NCI-H2196 (cell line): ENCODE measurements at regions not wholly inside any gene's neighbourhood (a gene's known extent, or its start where the extent isn't known, plus 50 kb on each side); places are given as distances from the start of the nearest gene placed in this dataset.
A peak's percentile ranks its signal among the peaks of the same experiment; 100 is the strongest.
"Not testable (repeated sequence)": the region's sequence is repeated elsewhere in the genome, so short reads cannot be mapped to it uniquely, and the experiment has no call there.

Experiments used
- DNase-seq: peaks from one replicate; lab custom pipeline; 2025; ENCODE audit not compliant: unreplicated experiment; lab: John Stamatoyannopoulos, UW

DNA sequence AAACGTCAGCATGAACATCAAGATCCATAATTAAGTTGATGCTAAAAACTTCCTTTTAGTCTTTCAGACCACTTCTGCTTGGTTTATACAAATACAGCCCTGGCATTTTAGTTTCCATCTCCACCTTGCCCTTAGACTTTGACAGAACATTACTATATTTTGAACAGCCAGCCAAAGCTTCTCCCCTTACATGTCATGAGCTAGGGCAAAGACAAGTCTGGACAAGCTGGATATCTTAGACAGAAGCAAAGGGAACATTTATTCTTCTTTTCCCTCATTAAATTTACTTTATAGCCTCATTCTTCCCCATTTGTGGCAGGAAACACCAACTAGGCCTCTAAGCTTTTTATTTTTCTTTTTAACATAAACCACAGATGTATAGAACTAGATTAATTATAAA, 403.3 kb downstream of the SUCLG1 start:
- no peak for DNase-seq

DNA sequence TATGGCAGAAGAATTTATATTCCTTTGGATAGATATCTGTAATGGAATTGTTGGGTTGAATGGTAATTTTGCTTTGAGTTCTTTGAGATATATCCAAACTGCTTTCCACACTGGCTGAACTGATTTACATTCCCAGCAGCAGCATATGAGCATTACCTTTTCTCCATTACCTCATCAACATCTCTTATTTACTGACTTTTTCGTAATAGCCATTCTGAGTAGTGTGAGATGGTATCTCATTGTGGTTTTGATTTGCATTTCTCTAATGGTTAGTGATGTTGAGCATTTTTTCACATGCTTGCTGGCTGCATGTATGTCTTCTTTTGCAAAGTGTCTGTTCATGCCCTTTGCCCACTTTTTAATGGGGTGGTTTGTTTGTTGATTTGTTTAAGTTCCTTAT, 404.5 kb downstream of the SUCLG1 start:
- not testable (repeated sequence) for DNase-seq

DNA sequence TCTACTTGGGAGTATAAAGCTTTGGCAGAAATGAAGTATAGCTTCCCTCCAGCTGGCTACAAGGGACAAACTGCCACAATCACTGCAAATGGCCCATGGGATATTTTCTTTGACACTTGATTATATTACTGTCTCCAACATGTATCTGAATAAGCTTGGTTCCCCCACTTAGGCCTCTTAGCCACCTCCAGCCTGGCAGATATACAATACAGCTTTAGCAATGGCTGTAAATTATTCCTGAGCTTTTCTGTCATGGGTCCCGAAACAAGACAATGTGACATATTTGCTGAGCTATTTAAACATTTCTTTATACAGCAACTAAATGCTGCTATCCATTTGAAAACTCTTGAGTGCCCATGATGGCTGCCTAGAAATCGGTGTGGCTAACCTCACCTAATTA, 406.2 kb downstream of the SUCLG1 start:
- no peak for DNase-seq

DNA sequence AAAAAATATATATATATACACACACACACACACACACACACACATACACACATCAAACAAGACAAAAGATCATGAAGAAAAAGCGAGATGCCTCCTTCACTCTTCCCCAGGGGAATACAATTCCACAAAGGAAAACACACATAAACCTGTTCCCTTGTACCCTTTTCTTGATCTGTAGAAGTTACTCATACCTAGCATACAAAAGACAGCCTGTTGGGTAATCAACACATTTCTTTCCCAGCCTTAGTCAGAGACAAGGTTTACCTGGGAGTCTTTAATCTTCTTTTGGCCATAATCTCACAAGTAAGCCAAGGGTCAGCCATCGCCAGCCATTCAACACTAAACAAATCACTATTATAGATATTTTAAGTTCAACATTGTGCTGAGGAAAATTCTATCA, 407.0 kb downstream of the SUCLG1 start:
- no peak for DNase-seq

DNA sequence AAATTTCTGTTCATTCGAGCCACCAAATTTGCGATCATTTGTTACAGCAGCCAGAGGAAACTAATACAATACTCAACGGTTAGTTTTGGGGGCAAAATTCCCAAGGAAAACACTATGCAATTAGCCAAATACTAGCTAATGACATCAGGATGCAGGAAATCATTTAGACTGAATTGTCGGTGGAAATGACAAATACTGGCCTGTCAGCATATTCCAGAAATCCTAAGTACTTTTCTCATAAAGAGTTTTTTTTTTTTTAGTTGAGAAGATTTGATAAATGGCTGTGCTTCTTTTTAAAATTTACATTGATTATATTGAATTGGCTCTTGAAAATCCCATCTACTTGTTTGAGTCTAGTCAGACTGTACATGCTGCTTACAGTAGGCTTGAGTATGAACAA, 410.1 kb downstream of the SUCLG1 start:
- DNase-seq: no peak

DNA sequence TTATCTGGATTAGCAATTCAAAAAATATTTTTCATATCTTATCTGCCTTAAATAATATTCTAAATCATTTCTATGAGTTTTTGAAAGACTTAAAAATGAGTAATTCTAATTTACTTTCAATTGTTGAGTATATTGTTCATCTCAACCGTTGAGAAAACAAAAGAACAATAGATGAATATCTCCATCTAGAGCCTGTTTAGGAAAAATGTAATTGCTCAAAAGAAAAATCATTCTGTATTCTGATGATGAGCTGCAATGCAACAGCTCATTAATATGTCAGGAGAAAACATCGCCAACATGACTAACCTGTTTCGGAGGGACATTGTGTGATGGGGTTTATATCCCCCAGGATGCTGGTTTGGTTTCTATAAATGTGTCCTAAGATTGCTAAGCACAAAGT, 417.6 kb downstream of the SUCLG1 start:
- DNase-seq: no peak

DNA sequence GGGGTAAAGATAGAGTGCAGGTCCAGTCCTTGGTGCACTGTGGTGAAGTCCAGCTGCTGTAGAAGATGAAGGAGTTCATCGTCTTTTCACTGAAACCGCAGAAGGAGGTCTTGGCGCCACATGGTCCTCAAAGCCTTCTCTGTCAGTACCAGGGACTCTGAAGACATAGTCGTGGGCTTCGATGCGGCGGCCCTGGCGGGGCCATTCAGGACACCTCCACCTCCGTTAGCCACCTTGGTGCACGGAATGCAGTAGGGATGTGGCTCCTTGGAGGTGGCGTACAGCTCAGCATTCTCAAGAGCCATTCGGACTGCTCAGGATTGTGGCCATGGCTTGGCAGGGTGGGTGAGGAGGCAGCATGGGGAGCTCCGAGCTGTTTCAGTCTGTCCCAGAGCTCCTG, 418.8 kb downstream of the SUCLG1 start:
- DNase-seq: no peak

DNA sequence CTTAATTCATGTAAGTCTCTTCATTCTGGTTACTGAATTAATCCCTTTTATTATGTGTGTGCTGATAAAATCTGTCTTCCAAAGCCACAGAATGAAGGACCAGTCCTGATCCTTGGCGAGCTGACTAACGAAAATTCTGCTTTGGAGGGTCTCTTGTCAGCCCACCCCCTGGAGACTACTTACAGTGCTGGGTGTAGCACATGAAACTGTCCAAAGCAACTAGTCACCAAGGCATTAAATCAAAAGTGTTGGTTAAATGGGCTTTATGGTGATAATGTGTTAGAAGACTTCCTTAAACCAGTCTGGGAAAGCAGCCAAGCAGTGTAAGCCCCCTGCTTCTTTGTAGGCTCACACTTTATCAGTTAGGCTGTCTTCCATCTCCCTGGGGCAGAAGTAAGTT, 420.2 kb downstream of the SUCLG1 start:
- no peak for DNase-seq

DNA sequence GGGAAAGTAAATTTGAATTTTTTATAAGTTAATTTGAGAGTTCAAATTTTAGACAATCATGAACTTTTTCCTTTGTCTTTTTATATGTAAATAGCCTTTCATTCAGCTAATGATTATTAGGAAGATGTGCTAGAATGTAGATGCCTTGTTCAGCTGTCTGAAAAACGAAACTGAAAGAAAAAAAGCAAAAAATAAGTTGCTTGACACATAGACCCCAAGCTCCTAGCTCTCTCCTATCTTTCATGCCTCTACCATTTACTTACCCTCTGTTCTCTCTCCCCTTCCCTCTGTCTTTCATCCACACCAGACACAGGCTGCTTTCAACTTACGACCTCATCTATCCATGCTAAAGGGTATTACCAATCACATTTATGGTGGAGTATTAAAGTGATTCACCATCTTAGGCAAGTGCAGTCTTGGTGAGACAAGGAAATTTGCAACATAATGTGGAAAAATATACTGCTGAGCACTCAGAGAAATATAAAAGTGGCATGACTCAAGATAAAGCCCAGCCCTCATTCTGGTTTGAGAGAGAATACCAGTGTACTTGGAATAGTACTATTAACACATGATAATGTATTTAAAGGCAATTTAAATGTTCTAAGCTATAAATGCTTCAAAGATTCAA, 425.6 kb downstream of the SUCLG1 start:
- no peak for DNase-seq

DNA sequence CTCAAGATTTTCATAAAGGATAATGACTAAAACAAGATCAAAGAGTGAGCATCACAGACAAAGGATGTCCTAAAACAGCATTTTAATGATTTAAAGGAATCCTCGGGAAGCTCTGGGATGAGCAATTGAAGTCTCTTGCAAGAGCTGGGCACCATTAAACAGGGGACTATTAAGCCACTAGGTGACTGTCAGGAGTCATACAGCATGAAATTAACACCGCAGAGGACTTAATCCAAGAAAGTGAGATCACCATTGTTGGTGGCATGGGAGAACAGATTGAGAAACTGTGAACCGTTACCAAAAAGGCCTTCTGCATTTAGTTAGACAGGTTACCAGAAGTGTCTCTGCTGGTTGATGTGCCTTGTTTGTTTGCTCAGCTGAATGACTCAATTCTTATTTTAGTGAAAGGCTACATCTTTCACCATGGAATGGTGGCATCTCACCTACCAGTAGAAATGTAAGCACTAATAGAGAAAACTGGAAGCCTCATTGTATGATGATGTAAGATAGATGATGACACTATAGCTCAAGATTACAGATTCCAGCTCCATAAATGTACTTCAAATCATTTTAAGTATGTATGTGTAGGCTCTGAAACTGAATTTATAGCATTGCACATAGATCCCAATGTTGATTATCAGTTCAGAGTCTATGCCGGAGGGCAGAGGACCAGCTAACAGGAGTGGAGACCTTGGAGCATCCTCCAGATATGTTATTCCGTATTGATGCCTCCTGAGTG, 427.6 kb downstream of the SUCLG1 start:
- DNase-seq: no peak

DNA sequence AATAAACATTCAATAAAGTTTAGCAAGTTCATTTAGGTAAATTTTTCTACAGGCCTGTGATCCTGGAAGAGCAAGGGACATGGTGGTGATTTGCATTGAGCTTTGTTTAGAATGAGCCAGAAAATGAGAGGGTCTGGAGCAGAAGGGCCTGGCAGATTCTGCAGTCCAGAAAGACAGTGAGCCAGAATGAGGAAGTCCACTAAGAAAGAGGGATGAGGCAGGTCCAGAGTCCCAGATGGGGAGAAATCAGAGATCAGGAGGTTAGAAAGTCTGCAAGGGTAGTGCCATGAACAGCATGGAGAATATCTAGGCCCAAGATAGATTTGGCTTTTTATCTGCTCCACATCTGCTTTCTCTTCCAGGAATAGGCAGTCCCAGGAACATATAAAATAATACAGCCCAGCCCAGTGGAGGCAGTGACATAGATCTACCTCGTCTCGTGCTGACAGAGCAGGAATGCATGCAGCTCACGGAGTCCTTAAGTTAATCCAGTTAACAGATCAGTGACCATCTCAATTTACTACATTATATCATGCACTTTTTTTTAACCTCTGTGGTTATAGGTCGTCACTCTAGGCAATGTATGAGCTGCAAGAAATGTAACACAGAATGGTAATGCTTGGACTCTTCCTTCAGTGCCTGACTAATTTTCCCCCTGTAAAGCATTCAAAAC, 429.0 kb downstream of the SUCLG1 start:
- no peak for DNase-seq

DNA sequence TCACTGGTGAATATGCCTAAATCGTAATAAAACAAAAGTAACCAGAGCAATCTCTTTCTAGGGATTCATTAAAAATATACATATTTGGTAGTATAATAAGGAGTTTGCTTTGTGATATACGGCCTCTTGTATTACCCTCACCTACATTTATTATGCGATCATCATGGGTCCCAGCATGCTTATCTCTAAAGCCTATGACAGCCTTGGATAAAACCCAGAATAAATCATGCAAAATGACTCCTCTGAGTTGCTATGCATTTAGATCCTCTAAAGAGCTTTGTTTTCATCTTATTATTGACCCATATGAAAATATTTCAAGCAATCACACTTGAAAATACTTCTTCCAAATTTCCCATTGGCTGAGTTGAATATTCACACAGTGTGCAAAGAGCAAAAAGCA, 432.3 kb downstream of the SUCLG1 start:
- no peak for DNase-seq

DNA sequence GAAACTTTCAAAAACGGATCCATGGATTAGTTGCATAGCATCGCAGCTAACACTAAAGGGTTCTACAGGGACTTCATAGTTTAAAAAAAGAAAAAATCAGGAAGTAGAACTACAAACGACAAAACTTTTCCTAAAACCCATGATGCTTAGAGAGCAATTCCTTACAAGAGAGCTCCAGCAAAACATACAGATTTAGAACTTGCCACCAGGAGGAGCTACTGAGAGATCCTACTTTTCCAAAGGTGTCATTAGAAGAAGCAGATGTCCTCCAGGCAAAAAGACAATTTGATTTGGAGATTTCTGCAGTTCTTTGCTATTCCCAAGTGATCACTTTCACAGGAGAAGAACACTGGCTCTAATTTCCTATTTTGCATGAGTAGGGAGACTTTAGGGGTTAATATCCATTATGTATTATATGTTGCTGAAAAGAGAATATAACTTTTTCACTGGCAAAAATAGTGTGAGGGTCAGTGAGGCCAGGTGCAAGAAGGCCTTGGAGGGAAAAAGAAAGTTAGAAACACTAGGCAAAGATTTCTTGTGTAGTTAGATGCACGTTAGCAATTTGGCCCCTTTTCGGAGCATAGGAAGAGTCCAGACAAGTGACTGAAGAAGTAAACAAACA, 436.2 kb downstream of the SUCLG1 start:
- DNase-seq: peak; percentile 7

DNA sequence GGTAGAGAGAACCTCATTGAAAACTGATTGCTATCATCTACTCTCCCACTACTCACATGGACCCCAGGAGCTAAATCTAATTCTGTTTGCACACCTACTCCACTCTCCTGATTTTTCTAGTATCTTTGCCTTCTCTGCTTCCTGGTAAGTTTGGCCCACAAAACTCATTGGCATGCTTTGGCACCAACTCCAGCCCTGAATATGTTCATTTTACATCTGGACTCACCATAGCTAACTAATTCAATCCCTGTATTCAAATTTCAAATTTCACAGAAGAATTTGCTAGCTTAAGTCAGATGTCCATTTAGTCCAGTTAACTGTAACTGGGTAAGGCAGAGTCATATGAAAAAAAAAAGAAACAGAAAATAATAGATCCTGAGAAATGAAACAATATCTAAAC, 442.1 kb downstream of the SUCLG1 start:
- DNase-seq: no peak

DNA sequence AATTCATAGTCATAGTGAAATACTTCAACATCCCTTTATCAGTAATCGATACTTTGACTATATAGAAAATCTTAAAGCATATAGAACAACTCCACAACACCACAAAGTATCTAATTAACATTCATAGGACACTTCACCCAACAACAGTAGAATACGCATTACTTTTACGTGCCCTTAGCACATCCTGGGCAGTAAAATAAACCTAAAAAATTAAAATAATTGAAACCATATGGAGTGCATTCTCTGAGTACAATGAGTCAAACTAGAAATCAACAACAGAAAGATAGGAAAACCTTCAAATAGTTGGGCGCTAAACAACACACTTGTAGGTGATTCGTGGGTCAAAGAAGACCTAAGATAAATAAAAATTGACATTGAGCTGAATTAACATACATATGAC, 442.9 kb downstream of the SUCLG1 start:
- DNase-seq: no peak

DNA sequence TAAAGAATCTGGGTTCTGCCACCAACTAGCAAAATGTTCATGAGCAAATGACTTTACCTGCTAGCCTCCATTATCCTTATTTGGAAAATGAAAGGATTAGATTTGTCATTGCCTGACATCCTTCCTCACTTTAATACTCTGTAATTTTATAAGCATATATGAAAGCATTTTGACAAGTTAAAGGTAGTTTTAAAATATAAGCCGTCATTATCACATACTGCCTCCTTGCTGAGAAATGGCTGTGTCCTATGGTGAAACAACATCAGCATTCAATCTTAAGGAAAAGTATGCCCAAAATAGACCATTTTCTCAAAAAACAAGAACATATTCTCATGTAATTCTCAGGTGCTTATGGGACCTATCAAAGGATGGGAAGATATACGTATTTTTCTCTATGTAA, 461.2 kb downstream of the SUCLG1 start:
- no peak for DNase-seq

DNA sequence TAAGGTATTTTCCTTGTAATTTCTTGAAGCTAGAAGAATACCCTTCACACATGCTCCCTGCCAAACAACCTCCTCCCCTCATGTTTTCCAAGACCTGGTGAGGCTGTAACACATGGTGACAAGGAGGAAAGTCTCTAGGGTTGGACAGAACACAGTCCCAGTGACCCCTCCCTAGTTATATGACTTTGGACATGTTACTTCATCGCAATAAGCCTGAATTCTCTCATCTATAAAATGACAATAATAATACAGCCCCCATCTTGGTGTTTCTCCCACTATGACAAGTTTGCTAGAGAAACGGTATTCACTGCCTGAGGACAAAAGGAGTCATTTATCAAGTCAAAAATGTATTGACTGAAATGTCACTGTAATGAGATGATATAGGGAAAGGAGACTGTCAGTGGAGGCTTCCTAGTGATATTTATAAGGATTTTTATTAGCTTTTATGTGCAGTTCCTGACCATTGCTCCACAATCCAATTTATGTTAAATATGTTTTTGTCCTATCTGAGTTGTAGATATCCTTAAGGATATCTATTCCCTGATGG, 464.4 kb downstream of the SUCLG1 start:
- no peak for DNase-seq

DNA sequence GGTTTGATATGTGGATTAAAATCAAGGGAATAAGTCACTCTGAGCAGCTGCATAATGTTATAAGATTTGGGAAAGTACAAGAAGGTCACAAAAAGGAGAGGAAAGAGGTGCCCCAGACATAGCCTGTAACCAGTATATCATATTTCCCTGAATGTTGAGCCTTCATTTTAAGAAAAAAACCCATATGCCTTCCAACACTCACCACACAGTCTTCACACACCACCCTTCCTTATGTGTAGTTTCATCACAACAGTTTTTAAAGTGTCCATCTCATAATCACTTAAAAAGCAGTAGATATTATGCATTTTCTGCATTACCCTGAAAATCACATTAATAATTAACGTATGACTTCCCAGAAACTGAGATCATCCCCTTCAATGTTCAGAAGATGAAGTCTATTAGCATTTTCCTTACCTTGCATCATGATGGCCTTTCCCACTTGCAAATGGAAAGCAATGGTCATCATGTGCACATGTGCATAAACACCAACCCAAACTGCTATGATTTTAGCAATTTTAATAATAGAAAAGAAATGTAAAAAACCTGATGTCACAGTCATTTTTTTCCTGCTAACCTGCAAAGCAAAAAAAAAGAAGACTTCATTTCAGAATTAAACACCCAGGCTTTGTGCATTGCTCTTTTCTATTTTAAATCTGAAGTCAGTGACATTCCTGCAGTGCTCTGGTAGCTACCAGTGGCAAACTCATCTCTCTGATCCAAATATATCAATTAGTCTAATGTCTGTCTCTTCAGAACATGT, 465.0 kb downstream of the SUCLG1 start:
- no peak for DNase-seq

DNA sequence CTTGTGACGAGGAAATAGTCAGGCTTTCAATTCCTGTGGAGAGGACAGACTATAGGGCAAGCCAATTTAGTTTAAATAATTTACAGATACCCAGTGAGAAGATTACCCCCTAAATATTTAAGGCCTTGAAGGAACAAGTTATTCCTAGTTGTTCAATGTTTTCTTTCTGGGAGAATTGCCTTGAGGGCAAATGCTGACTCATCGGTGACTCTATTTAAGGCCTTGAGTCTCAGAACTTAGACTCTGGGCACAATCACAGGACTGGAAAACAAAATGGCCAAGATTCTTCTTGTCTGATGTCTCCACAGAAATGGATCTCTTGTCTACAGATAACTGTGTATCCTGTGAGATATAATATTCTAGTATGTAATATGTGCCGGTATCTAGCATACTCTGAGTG, 467.1 kb downstream of the SUCLG1 start:
- no peak for DNase-seq

DNA sequence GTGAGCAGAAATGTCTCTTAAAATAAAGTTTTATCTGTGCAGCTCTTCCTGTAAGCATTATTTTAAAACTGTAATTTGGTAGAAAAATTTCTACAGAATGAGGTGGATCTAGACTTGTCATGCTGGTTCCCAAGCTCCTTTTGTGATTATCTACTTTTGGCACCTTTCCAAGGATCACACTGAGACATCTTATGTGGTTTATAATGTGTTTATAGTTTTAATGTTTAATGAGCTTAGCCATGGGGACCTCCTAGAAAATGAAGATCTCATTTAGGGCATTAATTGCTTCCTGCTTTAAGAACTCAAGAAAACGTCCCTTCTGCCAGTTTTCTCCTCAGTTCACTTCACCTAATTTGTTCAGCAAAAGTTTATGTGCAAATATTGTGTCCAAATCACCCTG, 468.4 kb downstream of the SUCLG1 start:
- DNase-seq: no peak

DNA sequence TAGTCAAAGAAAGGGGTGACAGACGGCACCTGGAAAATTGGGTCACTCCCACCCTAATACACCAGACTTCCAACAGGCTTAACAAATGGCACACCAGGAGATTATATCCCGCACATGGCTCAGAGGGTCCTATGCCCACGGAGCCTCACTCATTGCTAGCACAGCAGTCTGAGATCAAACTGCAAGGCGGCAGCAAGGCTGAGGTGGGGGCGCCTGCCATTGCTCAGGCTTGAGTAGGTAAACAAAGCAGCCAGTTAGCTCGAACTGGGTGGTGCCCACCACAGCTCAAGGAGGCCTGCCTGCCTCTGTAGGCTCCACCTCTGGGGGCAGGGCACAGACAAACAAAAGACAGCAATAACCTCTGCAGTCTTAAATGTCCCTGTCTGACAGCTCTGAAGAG, 482.5 kb downstream of the SUCLG1 start:
- not testable (repeated sequence) for DNase-seq
